ENCODE measurements at regions not wholly inside any gene's neighbourhood (a gene's known extent, or its start where the extent isn't known, plus 50 kb on each side); places are given as distances from the start of the nearest gene placed in this dataset.

DNA sequence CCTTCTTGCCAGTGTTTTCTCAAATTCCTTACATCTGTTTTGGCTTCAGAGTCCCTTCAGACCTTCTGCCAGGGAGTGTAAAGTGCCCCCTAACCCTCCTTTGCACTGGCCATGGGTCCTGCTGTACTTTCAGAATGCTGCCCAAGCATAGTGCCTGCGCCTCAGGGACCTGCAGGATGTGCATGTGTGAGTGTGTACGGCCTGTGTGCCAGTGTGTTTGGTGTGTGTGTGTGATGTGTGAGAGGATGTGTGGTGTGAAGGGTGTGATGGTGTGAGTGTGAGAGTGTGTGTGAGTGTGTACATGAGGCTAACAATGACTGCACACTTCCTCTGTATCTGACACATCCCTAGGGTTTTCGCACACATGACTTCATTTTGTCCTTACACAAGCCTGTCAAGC is 265.8 kb upstream of the RAB4A start:
- H3K36me3 Mint-ChIP-seq (ENCODE audit: low read depth), result no peaks in the 10 kb centered on the region

More for the DNA sequence above, 265.8 kb upstream of the RAB4A start:
- no peaks in the 10 kb centered on the region for H3K9me3 Mint-ChIP-seq
- DNase-seq (ENCODE audit: low spot score) (no peak), ATAC-seq (no peak)
- H3K4me1 ChIP-seq (ENCODE audit: insufficient read depth), result no peaks in the 10 kb centered on the region; the same call in 1 of the 2 replicates
- no peaks in the 10 kb centered on the region for H3F3A ChIP-seq (replicated peaks; ENCODE audit: low read depth)
- no peaks in the 10 kb centered on the region for H3K36me3 ChIP-seq (ENCODE audit: insufficient read depth)
- no peak overlapping the region for H3K4me3 Mint-ChIP-seq
- 0 out of 2 replicates have a peak, but pooled peaks cover 3% of the 10 kb centered on the region for H3K9me2 ChIP-seq (ENCODE audit: insufficient read depth)
- H3K27me3 ChIP-seq (ENCODE audit: insufficient read depth), result no peaks in the 10 kb centered on the region
- no peak overlapping the region for H3K4me3 ChIP-seq
- H4K20me1 ChIP-seq (replicated peaks; ENCODE audit: insufficient read depth), result no peaks in the 10 kb centered on the region
- H3K79me2 ChIP-seq (replicated peaks; ENCODE audit: insufficient read depth), result no peaks in the 10 kb centered on the region
- peaks cover 2% of the 10 kb centered on the region for H3K27me3 Mint-ChIP-seq (ENCODE audit: insufficient read depth, low read depth, poor library complexity)
- H3K4me1 Mint-ChIP-seq, result peaks cover 2% of the 10 kb centered on the region
- H2AFZ ChIP-seq, result no peak overlapping the region
- no peak overlapping the region for H3K4me2 ChIP-seq
- H3K27ac Mint-ChIP-seq, result no peak overlapping the region
- H3K27ac ChIP-seq (ENCODE audit: low read depth), result no peak overlapping the region
- no peak for TF ChIP-seq NANOG (IDR thresholded peaks at IDR 0.05; ENCODE audit: borderline replicate concordance)
- TF ChIP-seq, protein P1, sequence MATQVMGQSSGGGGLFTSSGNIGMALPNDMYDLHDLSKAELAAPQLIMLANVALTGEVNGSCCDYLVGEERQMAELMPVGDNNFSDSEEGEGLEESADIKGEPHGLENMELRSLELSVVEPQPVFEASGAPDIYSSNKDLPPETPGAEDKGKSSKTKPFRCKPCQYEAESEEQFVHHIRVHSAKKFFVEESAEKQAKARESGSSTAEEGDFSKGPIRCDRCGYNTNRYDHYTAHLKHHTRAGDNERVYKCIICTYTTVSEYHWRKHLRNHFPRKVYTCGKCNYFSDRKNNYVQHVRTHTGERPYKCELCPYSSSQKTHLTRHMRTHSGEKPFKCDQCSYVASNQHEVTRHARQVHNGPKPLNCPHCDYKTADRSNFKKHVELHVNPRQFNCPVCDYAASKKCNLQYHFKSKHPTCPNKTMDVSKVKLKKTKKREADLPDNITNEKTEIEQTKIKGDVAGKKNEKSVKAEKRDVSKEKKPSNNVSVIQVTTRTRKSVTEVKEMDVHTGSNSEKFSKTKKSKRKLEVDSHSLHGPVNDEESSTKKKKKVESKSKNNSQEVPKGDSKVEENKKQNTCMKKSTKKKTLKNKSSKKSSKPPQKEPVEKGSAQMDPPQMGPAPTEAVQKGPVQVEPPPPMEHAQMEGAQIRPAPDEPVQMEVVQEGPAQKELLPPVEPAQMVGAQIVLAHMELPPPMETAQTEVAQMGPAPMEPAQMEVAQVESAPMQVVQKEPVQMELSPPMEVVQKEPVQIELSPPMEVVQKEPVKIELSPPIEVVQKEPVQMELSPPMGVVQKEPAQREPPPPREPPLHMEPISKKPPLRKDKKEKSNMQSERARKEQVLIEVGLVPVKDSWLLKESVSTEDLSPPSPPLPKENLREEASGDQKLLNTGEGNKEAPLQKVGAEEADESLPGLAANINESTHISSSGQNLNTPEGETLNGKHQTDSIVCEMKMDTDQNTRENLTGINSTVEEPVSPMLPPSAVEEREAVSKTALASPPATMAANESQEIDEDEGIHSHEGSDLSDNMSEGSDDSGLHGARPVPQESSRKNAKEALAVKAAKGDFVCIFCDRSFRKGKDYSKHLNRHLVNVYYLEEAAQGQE (IDR thresholded peaks at IDR 0.05; ENCODE audit: unreplicated experiment), result no peak
- no peak for TF ChIP-seq ZNF114 (CRISPR knock-in tag; IDR thresholded peaks at IDR 0.05)
- no peak for TF ChIP-seq CREB1 (CRISPR knock-in tag; IDR thresholded peaks at IDR 0.05; ENCODE audit: low read depth)
- no peak for TF ChIP-seq ZNF331 (CRISPR knock-in tag; IDR thresholded peaks at IDR 0.05; ENCODE audit: low read depth)
- TF ChIP-seq EZH2phosphoT487 (IDR thresholded peaks at IDR 0.05; ENCODE audit: unreplicated experiment), result no peak
- TF ChIP-seq POLR2AphosphoS5 (IDR thresholded peaks at IDR 0.05; ENCODE audit: low read depth), result no peak
- TF ChIP-seq, protein P2, sequence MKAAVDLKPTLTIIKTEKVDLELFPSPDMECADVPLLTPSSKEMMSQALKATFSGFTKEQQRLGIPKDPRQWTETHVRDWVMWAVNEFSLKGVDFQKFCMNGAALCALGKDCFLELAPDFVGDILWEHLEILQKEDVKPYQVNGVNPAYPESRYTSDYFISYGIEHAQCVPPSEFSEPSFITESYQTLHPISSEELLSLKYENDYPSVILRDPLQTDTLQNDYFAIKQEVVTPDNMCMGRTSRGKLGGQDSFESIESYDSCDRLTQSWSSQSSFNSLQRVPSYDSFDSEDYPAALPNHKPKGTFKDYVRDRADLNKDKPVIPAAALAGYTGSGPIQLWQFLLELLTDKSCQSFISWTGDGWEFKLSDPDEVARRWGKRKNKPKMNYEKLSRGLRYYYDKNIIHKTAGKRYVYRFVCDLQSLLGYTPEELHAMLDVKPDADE (IDR thresholded peaks at IDR 0.05), result no peak
- no peak for TF ChIP-seq STAT1 (IDR thresholded peaks at IDR 0.05; ENCODE audit: unreplicated experiment)
- TF ChIP-seq, protein P3, sequence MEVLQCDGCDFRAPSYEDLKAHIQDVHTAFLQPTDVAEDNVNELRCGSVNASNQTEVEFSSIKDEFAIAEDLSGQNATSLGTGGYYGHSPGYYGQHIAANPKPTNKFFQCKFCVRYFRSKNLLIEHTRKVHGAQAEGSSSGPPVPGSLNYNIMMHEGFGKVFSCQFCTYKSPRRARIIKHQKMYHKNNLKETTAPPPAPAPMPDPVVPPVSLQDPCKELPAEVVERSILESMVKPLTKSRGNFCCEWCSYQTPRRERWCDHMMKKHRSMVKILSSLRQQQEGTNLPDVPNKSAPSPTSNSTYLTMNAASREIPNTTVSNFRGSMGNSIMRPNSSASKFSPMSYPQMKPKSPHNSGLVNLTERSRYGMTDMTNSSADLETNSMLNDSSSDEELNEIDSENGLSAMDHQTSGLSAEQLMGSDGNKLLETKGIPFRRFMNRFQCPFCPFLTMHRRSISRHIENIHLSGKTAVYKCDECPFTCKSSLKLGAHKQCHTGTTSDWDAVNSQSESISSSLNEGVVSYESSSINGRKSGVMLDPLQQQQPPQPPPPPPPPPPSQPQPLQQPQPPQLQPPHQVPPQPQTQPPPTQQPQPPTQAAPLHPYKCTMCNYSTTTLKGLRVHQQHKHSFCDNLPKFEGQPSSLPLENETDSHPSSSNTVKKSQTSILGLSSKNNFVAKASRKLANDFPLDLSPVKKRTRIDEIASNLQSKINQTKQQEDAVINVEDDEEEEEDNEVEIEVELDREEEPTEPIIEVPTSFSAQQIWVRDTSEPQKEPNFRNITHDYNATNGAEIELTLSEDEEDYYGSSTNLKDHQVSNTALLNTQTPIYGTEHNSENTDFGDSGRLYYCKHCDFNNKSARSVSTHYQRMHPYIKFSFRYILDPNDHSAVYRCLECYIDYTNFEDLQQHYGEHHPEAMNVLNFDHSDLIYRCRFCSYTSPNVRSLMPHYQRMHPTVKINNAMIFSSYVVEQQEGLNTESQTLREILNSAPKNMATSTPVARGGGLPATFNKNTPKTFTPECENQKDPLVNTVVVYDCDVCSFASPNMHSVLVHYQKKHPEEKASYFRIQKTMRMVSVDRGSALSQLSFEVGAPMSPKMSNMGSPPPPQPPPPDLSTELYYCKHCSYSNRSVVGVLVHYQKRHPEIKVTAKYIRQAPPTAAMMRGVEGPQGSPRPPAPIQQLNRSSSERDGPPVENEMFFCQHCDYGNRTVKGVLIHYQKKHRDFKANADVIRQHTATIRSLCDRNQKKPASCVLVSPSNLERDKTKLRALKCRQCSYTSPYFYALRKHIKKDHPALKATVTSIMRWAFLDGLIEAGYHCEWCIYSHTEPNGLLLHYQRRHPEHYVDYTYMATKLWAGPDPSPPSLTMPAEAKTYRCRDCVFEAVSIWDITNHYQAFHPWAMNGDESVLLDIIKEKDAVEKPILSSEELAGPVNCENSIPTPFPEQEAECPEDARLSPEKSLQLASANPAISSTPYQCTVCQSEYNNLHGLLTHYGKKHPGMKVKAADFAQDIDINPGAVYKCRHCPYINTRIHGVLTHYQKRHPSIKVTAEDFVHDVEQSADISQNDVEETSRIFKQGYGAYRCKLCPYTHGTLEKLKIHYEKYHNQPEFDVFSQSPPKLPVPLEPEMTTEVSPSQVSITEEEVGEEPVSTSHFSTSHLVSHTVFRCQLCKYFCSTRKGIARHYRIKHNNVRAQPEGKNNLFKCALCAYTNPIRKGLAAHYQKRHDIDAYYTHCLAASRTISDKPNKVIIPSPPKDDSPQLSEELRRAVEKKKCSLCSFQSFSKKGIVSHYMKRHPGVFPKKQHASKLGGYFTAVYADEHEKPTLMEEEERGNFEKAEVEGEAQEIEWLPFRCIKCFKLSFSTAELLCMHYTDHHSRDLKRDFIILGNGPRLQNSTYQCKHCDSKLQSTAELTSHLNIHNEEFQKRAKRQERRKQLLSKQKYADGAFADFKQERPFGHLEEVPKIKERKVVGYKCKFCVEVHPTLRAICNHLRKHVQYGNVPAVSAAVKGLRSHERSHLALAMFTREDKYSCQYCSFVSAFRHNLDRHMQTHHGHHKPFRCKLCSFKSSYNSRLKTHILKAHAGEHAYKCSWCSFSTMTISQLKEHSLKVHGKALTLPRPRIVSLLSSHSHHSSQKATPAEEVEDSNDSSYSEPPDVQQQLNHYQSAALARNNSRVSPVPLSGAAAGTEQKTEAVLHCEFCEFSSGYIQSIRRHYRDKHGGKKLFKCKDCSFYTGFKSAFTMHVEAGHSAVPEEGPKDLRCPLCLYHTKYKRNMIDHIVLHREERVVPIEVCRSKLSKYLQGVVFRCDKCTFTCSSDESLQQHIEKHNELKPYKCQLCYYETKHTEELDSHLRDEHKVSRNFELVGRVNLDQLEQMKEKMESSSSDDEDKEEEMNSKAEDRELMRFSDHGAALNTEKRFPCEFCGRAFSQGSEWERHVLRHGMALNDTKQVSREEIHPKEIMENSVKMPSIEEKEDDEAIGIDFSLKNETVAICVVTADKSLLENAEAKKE (CRISPR knock-in tag; IDR thresholded peaks at IDR 0.05), result no peak
- TF ChIP-seq EZH2 (IDR thresholded peaks at IDR 0.05; ENCODE audit: low read depth, unreplicated experiment), result no peak
- no peak for TF ChIP-seq CTCF (conservative IDR thresholded peaks at IDR 0.05; ENCODE audit: low read depth in 2 of 2)
- no peak for TF ChIP-seq JUNB (IDR thresholded peaks at IDR 0.05; ENCODE audit: unreplicated experiment)

Data from GM23338 (cell line).